BJ (cell line): ENCODE measurements at regions not wholly inside any gene's neighbourhood (a gene's known extent, or its start where the extent isn't known, plus 50 kb on each side); places are given as distances from the start of the nearest gene placed in this dataset.

Source experiments
- CTCF ChIA-PET: fragments of 350-600 bp; formaldehyde crosslinking; extraction: SDS; loops from one replicate; lab custom pipeline; 2021; ENCODE audit warnings: antibody characterized with exemption, inconsistent platforms; lab: Yijun Ruan, JAX
- POLR2A ChIA-PET: fragments of 300-600 bp; sonication (Branson Sonifier 250); formaldehyde crosslinking; extraction: SDS; loops from one replicate; lab custom pipeline; 2021; ENCODE audit warnings: antibody characterized with exemption; lab: Charles Lee
- DNase-seq: peaks from one replicate; pipeline ENCODE4 v3.0.0-alpha.2; 2011; ENCODE audit warnings: low read depth
- H3K27me3 ChIP-seq: 2 replicates; pipeline ENCODE4 v1.6.0; 2011; ENCODE audit warnings: low read length; ENCODE audit not compliant: control insufficient read depth, insufficient read depth
- H3K36me3 ChIP-seq: 2 replicates; pipeline ENCODE4 v1.5.1; 2011; ENCODE audit warnings: low read length; ENCODE audit not compliant: control insufficient read depth, insufficient read depth
- H3K4me3 ChIP-seq: 2 replicates; pipeline ENCODE4 v1.5.1; 2011; ENCODE audit warnings: low read depth, mild to moderate bottlenecking, control low read depth, low read length
- TF ChIP-seq, protein P1 (sequence below): IDR thresholded peaks from 2 replicates; pipeline ENCODE4 v1.5.1; 2011; ENCODE audit warnings: low read depth, mild to moderate bottlenecking, control low read depth, inconsistent platforms, low read length, moderate library complexity; ENCODE audit not compliant: insufficient read depth

DNA sequence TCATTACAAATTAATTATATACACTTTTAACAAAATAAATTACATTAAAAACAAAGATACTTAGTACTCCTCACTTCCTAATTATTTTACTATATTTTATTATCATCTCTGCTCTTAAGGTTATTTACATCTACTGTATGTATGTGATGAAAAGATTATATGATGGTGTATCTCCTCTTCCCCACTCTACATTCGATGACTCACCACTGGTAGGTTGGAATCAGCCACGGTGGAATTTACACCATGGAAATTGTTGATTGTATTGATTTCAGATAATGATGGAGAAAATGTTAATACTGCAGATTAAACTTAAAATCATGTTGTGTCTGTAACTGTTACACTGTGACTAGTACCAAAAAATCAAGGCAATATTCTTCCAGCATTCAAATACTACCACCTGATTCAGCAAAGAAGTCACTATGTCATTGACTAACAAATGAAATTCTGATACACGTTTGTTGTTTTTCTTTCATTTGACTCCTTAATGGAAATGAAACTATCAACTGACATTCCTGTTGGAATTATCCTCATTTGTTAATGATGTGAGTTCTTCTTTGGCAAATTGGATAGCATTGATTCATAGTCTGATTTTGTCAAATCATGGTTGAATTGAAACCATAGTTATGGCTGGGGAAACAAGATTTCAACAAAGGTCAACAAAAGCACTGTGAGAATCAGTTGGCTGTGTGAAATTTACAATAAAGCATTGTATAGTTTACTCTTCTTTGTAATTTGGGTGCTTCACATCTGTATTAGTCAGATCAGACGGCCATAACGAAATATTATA is 69.0 kb upstream of the NLK start:
- TF ChIP-seq, protein P1, sequence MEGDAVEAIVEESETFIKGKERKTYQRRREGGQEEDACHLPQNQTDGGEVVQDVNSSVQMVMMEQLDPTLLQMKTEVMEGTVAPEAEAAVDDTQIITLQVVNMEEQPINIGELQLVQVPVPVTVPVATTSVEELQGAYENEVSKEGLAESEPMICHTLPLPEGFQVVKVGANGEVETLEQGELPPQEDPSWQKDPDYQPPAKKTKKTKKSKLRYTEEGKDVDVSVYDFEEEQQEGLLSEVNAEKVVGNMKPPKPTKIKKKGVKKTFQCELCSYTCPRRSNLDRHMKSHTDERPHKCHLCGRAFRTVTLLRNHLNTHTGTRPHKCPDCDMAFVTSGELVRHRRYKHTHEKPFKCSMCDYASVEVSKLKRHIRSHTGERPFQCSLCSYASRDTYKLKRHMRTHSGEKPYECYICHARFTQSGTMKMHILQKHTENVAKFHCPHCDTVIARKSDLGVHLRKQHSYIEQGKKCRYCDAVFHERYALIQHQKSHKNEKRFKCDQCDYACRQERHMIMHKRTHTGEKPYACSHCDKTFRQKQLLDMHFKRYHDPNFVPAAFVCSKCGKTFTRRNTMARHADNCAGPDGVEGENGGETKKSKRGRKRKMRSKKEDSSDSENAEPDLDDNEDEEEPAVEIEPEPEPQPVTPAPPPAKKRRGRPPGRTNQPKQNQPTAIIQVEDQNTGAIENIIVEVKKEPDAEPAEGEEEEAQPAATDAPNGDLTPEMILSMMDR = no peak
- H3K36me3 ChIP-seq = no peaks in the 10 kb centered on the region
- H3K27me3 ChIP-seq = peaks cover 2% of the 10 kb centered on the region; the same call in 1 of the 2 replicates
- ChIA-PET POLR2A (no interaction called here), CTCF (interaction anchor here (0.7 to 0.9 kb wide), 2 partner anchors 8 to 85 kb away, joined by 3 to 4 read pairs; no protein-coding TSS in a partner anchor)
- H3K4me3 ChIP-seq = no peak overlapping the region
- DNase-seq = no peak

DNA sequence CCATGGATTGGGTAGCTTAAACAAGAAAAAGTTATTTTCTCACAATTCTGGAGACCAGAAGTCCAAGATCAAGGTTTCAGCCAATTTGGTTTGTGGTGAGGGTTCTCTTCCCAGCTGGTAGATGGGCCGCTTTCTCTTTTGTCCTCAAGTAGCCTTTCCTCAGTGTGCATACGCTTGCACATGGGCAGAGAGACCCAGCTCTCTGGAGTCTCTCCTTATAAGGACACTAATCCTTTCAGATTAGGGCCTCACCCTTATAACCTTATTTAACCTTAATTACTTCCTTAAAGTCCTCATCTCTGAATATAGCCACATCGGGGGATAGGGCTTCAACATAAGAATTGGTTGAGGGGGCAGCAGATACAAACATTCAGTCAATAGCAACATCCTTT is 68.4 kb upstream of the NLK start:
- no peak for DNase-seq
- ChIA-PET CTCF (interaction anchor here (0.7 kb wide), 1 partner anchor 86 kb away, joined by 4 read pairs; no protein-coding TSS in a partner anchor), POLR2A (no interaction called here)

DNA sequence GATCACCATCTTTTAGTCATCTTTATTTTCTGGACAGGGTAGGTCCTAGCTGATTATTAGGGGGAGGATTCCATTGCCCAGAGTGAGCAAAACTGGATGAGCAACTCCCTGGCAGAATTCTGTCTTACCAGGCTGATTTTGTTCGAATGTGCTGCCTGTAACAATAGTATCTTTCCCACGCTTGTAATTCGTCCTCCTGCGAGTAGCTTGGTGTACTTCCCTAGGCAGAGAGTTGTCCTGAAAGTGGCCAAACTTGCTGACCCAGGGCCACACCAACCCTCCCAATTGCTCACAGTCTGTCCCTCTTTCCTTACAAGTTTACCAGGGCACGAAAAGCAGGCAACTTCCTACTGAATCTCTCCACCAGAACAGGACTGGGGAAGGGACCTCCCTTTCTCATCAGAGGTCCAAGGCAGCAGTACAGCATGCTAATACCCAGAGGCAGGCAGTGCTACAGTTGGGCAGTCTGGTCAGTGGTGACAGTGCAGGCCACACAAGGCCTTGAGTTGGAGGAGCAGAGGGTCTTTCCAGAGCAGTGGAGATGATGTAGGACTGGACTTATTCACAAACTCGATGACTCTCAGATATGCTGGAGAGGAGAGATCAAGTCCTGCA is 67.8 kb upstream of the NLK start:
- no peak overlapping the region for H3K4me3 ChIP-seq
- no peaks in the 10 kb centered on the region for H3K36me3 ChIP-seq
- peaks cover 1% of the 10 kb centered on the region; the same call in 1 of the 2 replicates for H3K27me3 ChIP-seq
- CTCF ChIA-PET = no interaction called here
- POLR2A ChIA-PET = no interaction called here
- DNase-seq = no peak
- TF ChIP-seq, protein P1 = no peak

More for the DNA sequence above, 68.4 kb upstream of the NLK start:
- H3K27me3 ChIP-seq = peaks cover 2% of the 10 kb centered on the region; the same call in 1 of the 2 replicates
- no peak overlapping the region for H3K4me3 ChIP-seq
- TF ChIP-seq, protein P1 = no peak
- no peaks in the 10 kb centered on the region for H3K36me3 ChIP-seq

DNA sequence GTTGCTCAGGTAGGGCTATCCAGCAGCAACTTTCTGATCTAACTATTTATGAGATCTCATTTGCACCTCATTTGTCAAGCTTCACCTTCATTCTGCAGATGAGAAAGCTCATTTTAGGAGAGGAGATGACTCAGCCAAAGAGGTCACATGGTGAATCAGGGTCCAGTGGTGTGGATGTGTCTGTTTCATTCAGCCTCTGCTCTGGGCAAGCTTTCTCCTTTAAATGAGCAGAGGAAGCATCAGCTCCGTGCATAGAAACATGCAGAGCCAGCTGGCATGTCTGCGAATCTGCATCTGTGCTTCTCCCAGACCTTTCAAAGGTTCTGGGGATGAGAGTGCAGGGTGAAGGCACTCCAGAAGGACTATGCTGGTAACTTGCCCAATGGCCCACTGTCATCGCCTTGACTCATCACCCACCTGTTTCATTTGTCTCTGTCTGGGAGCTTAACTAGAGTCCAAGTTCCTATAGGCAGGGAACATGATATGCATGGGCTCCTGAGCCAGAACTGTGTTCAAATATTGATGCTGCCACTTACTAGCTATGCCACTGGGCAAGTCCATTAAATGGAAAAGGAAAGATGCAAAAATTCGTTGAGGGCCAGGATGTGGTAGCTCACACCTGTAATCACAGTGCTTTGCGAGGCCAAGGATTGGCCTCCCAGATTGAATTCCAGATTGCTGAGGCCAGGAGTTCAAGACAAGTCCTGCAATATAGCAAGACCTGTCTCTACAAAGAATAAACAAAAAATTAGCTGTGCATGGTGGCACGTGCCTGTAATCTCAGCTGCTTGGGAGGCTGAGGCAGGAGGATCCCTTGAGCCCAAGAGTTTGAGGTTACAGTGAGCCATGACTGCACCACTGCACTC is 67.1 kb upstream of the NLK start:
- Histone ChIP-seq H3K27me3 (no peaks in the 10 kb centered on the region), H3K4me3 (no peak overlapping the region), H3K36me3 (no peaks in the 10 kb centered on the region)
- POLR2A ChIA-PET = no interaction called here
- no peak for DNase-seq
- TF ChIP-seq, protein P1 = no peak
- CTCF ChIA-PET = no interaction called here
